Calu3 (cell line): ENCODE measurements at regions not wholly inside any gene's neighbourhood (a gene's known extent, or its start where the extent isn't known, plus 50 kb on each side); places are given as distances from the start of the nearest gene placed in this dataset.

Source experiments
- BruUV-seq: library from RNA; stranded (reverse); fragments of 400-500 nt; replicated peaks from 2 replicates; lab custom pipeline; 2021; lab: Mats Ljungman, UMichigan
- CTCF ChIA-PET: fragments of 300-600 bp; sonication (Branson Sonifier 250); formaldehyde crosslinking; loops from one replicate; lab custom pipeline; 2022; ENCODE audit warnings: antibody characterized with exemption; lab: Charles Lee
- DNase-seq: peaks from one replicate; pipeline ENCODE4 v3.0.0; 2022
- H3K27ac Mint-ChIP-seq: one replicate; pipeline ENCODE4 v1.8.0; 2022; ENCODE audit warnings: mixed read lengths; ENCODE audit not compliant: unreplicated experiment
- H3K27me3 Mint-ChIP-seq: one replicate; pipeline ENCODE4 v1.8.0; 2022; ENCODE audit warnings: mixed read lengths; ENCODE audit not compliant: unreplicated experiment
- H3K36me3 Mint-ChIP-seq: one replicate; pipeline ENCODE4 v1.8.0; 2022; ENCODE audit warnings: mild to moderate bottlenecking, moderate library complexity, mixed read lengths; ENCODE audit not compliant: insufficient read depth, unreplicated experiment
- H3K4me1 Mint-ChIP-seq: one replicate; pipeline ENCODE4 v1.8.0; 2022; ENCODE audit warnings: mild to moderate bottlenecking, low read depth, mixed read lengths; ENCODE audit not compliant: unreplicated experiment
- H3K4me3 Mint-ChIP-seq: one replicate; pipeline ENCODE4 v1.8.0; 2022; ENCODE audit warnings: mild to moderate bottlenecking, low read depth, moderate library complexity, mixed read lengths; ENCODE audit not compliant: unreplicated experiment
- H3K9me3 Mint-ChIP-seq: one replicate; pipeline ENCODE4 v1.8.0; 2022; ENCODE audit warnings: low read depth, mixed read lengths; ENCODE audit not compliant: unreplicated experiment
- intact Hi-C: fragments of 100-400 bp; cut with micrococcal nuclease; formaldehyde crosslinking; loops from one replicate; pipeline ENCODE4 v1.10.0; 2022; ENCODE audit not compliant: unreplicated experiment
- TF ChIP-seq, protein P1 (sequence below): fragments of 200-600 bp; IDR thresholded peaks from one replicate; pipeline ENCODE4 v1.8.0; 2022; ENCODE audit warnings: antibody characterized with exemption; ENCODE audit not compliant: unreplicated experiment

GRCh38 chr22:48748113-48748859 is 1079.4 kb downstream of the BRD1 start:
- intact Hi-C loops = no loop called here
- no TSS peak for BruUV-seq
- Mint-ChIP-seq H3K36me3 (peaks cover 10% of the 10 kb centered on the region), H3K4me3 (no peak overlapping the region), H3K27ac (no peak overlapping the region), H3K27me3 (no peaks in the 10 kb centered on the region), H3K4me1 (no peaks in the 10 kb centered on the region), H3K9me3 (peaks cover 4% of the 10 kb centered on the region)
- CTCF ChIA-PET = no interaction called here
- TF ChIP-seq, protein P1, sequence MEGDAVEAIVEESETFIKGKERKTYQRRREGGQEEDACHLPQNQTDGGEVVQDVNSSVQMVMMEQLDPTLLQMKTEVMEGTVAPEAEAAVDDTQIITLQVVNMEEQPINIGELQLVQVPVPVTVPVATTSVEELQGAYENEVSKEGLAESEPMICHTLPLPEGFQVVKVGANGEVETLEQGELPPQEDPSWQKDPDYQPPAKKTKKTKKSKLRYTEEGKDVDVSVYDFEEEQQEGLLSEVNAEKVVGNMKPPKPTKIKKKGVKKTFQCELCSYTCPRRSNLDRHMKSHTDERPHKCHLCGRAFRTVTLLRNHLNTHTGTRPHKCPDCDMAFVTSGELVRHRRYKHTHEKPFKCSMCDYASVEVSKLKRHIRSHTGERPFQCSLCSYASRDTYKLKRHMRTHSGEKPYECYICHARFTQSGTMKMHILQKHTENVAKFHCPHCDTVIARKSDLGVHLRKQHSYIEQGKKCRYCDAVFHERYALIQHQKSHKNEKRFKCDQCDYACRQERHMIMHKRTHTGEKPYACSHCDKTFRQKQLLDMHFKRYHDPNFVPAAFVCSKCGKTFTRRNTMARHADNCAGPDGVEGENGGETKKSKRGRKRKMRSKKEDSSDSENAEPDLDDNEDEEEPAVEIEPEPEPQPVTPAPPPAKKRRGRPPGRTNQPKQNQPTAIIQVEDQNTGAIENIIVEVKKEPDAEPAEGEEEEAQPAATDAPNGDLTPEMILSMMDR = no peak
- DNase-seq = no peak

DNA sequence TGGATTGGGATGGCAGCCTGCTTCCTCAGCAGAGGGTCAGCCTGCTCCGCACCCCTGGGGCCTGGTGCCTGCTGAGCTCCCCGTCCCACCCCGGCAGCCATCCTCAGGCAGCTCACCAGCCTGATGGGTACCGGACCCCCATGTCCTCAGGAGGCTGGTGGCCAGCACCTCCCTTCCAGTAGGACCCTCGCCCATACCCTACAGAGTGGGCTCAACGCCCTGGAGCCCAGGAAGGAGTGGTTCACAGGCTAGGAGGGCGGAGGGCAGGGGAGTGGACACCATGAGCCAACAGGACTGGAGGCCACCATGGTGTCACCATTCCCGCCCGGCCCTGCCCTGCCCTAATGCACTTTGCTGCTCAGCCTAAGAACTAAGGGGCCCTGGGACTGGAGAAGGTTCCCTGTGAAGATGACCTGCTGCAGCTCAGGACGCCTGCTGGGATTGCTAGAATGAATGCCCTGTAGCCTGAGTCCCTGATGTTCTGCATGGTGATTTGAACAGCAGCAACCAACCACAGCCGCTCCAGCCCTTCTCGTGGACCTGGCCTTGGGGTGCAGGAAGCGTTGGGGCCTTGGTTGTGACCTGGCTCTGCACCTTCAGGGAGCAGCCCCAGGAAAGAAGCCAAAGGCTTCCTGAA is 1080.8 kb downstream of the BRD1 start:
- no peaks in the 10 kb centered on the region for H3K4me1 Mint-ChIP-seq
- intact Hi-C loops = no loop called here
- TF ChIP-seq, protein P1 = no peak
- no peak for DNase-seq
- no peak overlapping the region for H3K4me3 Mint-ChIP-seq
- H3K36me3 Mint-ChIP-seq = peaks cover 10% of the 10 kb centered on the region
- no peaks in the 10 kb centered on the region for H3K27me3 Mint-ChIP-seq
- no TSS peak for BruUV-seq
- CTCF ChIA-PET = no interaction called here
- H3K9me3 Mint-ChIP-seq = peaks cover 8% of the 10 kb centered on the region
- H3K27ac Mint-ChIP-seq = no peak overlapping the region

DNA sequence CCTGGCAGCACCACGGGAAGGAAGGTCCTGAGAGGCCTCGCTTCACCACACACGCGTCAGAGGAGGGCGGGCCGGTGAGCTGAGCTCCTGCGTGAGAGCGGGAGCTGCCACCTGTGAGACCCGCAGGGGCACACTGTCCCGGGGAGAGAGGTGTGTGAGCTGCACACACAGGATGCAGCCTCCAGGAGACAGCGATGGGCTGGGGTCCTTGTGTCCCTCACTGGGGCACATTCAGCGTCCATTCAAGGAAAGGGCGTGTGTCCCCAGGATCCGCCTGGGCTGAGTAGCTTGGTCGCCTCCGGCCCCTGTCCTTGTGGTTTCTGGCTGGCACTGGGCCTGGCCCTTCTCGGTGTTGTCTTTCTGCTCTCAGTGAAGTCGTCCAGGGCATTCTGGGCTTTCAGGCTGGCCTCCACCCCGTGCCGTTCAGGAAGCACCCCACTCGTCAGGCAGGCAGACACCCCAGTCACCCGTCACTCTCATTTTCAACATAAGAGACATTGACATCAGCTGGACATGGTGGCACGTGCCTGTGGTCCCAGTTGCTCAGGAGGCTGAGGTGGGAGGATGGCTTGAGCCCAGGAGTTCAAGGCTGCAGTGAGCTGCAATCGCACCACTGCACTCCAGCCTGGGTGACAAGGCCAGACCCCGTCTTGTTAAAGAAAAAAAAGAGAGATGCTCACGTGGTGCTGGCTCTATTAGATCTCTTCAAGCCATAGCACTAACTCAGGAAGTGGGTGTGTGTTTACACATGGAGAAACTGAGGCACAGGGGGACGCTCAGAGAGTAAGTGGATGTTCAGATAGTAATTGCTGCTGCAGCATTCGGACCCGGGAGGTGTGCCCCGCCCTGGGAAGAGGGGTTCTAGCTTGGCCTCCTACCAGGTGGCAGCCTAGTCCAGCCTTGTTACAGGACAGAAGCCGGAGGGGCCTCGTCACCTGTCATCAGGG is 1081.6 kb downstream of the BRD1 start:
- intact Hi-C loops = no loop called here
- H3K4me1 Mint-ChIP-seq = no peaks in the 10 kb centered on the region
- H3K27me3 Mint-ChIP-seq = no peaks in the 10 kb centered on the region
- no peak overlapping the region for H3K27ac Mint-ChIP-seq
- CTCF ChIA-PET = no interaction called here
- H3K36me3 Mint-ChIP-seq = peaks cover 10% of the 10 kb centered on the region
- TF ChIP-seq, protein P1 = no peak
- no peak for DNase-seq
- peaks cover 3% of the 10 kb centered on the region for H3K9me3 Mint-ChIP-seq
- no TSS peak for BruUV-seq
- H3K4me3 Mint-ChIP-seq = no peak overlapping the region

DNA sequence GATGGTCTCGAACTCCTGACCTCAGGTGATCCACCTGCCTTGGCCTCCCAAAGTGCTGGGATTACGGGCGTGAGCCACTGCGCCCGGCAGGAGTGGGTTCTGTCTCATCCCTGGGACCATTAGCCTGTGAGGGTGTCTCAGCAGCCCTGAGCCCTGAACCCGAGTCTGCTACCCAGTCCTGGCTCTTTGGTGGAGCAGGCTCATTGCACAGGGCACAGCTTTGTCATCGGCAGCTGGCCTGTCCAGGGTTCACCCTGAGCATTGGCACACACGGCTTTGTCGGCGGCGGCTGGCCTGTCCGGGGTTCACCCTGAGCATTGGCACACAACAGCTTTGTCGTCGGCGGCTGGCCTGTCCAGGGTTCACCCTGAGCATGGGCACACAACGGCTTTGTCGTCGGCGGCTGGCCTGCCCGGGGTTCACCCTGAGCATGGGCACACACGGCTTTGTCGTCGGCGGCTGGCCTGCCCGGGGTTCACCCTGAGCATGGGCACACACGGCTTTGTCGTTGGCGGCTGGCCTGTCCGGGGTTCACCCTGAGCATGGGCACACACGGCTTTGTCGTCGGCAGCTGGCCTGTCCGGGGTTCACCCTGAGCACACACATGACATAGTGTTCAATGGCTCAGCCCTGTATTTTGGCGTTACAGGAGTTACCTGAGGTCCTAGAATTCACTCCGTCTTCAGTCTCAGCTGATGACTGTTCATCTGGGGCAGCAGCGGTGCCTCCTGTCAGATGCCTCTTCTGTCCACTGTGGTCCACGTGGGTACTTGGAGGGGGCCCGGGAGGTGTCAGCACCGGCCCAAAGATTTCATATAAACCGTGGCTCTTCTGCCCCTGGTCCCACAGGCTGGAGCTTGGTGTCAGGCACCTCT is 1082.5 kb downstream of the BRD1 start:
- H3K36me3 Mint-ChIP-seq = peaks cover 10% of the 10 kb centered on the region
- intact Hi-C loops = no loop called here
- no TSS peak for BruUV-seq
- no peak overlapping the region for H3K4me3 Mint-ChIP-seq
- CTCF ChIA-PET = no interaction called here
- H3K27me3 Mint-ChIP-seq = no peaks in the 10 kb centered on the region
- DNase-seq = no peak
- H3K9me3 Mint-ChIP-seq = peaks cover 3% of the 10 kb centered on the region
- H3K27ac Mint-ChIP-seq = no peak overlapping the region
- H3K4me1 Mint-ChIP-seq = no peaks in the 10 kb centered on the region
- TF ChIP-seq, protein P1 = no peak
